LNCaP clone FGC (cell line): ENCODE measurements at regions not wholly inside any gene's neighbourhood (a gene's known extent, or its start where the extent isn't known, plus 50 kb on each side); places are given as distances from the start of the nearest gene placed in this dataset.
"Not testable (repeated sequence)": the region's sequence is repeated elsewhere in the genome, so short reads cannot be mapped to it uniquely, and the experiment has no call there.

Source experiments
- DNase-seq: peaks from one replicate; pipeline ENCODE4 v3.0.0-alpha.2; 2011; ENCODE audit warnings: low read depth
- H3K4me3 ChIP-seq: 2 replicates; pipeline ENCODE4 v1.5.1; 2011; ENCODE audit warnings: mild to moderate bottlenecking, low read depth, low read length, control low read depth
- CTCF ChIP-seq: IDR thresholded peaks from 2 replicates; pipeline ENCODE4 v1.5.1; 2012; ENCODE audit warnings: mild to moderate bottlenecking; ENCODE audit not compliant: control insufficient read depth, insufficient read depth; ENCODE audit errors: extremely low read depth

- no peak for DNase-seq
- no peak overlapping the region for H3K4me3 ChIP-seq
- no peak for TF ChIP-seq CTCF
These were observed 200.4 kb downstream of the MN1 start for GRCh38 chr22:27601195-27601594.

- no peak for TF ChIP-seq CTCF
- no peak overlapping the region for H3K4me3 ChIP-seq
- no peak for DNase-seq
These were observed 199.2 kb downstream of the MN1 start for GRCh38 chr22:27602390-27602789.

GRCh38 chr22:27603111-27603799 is 198.3 kb downstream of the MN1 start:
- H3K4me3 ChIP-seq: no peak overlapping the region
- DNase-seq: no peak
- no peak for TF ChIP-seq CTCF

- TF ChIP-seq CTCF: no peak
- no peak for DNase-seq
- no peak overlapping the region for H3K4me3 ChIP-seq
These were observed 197.8 kb downstream of the MN1 start for GRCh38 chr22:27603800-27604144.

DNA sequence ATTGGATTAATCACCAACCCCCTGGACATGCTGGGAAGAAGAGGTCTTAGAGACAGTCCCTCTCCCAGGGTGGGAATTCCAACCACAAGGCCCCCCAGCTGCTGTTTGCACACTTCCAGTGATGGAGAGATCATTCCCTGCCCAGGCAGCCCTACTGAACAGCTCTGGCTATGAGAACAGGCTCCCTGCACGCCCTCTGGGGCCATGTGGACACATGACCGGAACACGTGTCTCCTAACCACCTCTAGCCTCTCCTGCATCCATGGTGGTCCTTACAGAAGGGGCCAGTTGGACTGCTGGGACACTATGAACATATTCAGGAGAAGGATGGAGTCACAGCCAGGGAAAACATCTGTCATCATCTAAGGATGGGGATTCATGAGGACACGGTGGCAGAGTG is 196.2 kb downstream of the MN1 start:
- no peak overlapping the region for H3K4me3 ChIP-seq
- TF ChIP-seq CTCF: no peak
- no peak for DNase-seq

- not testable (repeated sequence) for H3K4me3 ChIP-seq, DNase-seq
These were observed 193.8 kb downstream of the MN1 start for GRCh38 chr22:27607750-27608149.

- no peak for TF ChIP-seq CTCF
- DNase-seq: no peak
- H3K4me3 ChIP-seq: no peak overlapping the region
These were observed 192.1 kb downstream of the MN1 start for GRCh38 chr22:27609451-27609888.

DNA sequence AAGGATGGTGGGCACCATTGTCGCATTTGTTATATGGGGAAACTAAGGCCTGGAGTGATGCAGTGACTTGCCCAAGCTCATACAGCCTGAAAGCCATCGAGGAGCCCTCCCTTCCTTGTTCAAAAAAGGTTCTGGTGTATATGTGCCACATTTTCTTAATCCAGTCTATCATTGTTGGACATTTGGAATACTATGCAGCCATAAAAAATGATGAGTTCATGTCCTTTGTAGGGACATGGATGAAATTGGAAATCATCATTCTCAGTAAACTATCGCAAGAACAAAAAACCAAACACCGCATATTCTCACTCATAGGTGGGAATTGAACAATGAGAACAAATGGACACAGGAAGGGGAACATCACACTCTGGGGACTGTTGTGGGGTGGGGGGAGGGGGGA is 191.4 kb downstream of the MN1 start:
- not testable (repeated sequence) for DNase-seq, H3K4me3 ChIP-seq
